ENCODE measurements at regions not wholly inside any gene's neighbourhood (a gene's known extent, or its start where the extent isn't known, plus 50 kb on each side); places are given as distances from the start of the nearest gene placed in this dataset.
"Not testable (repeated sequence)": the region's sequence is repeated elsewhere in the genome, so short reads cannot be mapped to it uniquely, and the experiment has no call there.

- no peak for DNase-seq (ENCODE audit: low read depth)
These were observed 485.2 kb upstream of the BCHE start for GRCh38 chr3:166322391-166322790.

GRCh38 chr3:166307756-166308350 lies 470.6 kb upstream of the BCHE start:
- DNase-seq (ENCODE audit: low read depth) = no peak

GRCh38 chr3:166304584-166304983 lies 467.4 kb upstream of the BCHE start:
- no peak for DNase-seq (ENCODE audit: low read depth)

- DNase-seq (ENCODE audit: low read depth) = no peak
These were observed 466.5 kb upstream of the BCHE start for GRCh38 chr3:166303681-166304080.

- DNase-seq (ENCODE audit: low read depth) = no peak
These were observed 465.1 kb upstream of the BCHE start for GRCh38 chr3:166302331-166302730.

- no peak for DNase-seq (ENCODE audit: low read depth)
These were observed 459.1 kb upstream of the BCHE start for GRCh38 chr3:166296179-166296783.

- no peak for DNase-seq (ENCODE audit: low read depth)
These were observed 454.1 kb upstream of the BCHE start for GRCh38 chr3:166291186-166291955.

- peak; percentile 48 for DNase-seq (ENCODE audit: low read depth)
These were observed 447.8 kb upstream of the BCHE start for GRCh38 chr3:166285001-166285400.

GRCh38 chr3:166283840-166284239 lies 446.6 kb upstream of the BCHE start:
- DNase-seq (ENCODE audit: low read depth) = peak; percentile 82

GRCh38 chr3:166282931-166283330 lies 445.7 kb upstream of the BCHE start:
- no peak for DNase-seq (ENCODE audit: low read depth)

- DNase-seq (ENCODE audit: low read depth) = no peak
These were observed 442.4 kb upstream of the BCHE start for GRCh38 chr3:166279636-166280035.

- no peak for DNase-seq (ENCODE audit: low read depth)
These were observed 437.8 kb upstream of the BCHE start for GRCh38 chr3:166275024-166275390.

GRCh38 chr3:166274351-166275023 lies 437.3 kb upstream of the BCHE start:
- no peak for DNase-seq (ENCODE audit: low read depth)

GRCh38 chr3:166270429-166270828 lies 433.2 kb upstream of the BCHE start:
- DNase-seq (ENCODE audit: low read depth) = no peak

- DNase-seq (ENCODE audit: low read depth) = no peak
These were observed 427.9 kb upstream of the BCHE start for GRCh38 chr3:166265153-166265552.

- no peak for DNase-seq (ENCODE audit: low read depth)
These were observed 426.2 kb upstream of the BCHE start for GRCh38 chr3:166263460-166263859.

- DNase-seq (ENCODE audit: low read depth) = not testable (repeated sequence)
These were observed 421.1 kb upstream of the BCHE start for GRCh38 chr3:166258293-166258850.

- DNase-seq (ENCODE audit: low read depth) = no peak
These were observed 420.5 kb upstream of the BCHE start for GRCh38 chr3:166257715-166258114.

GRCh38 chr3:166248784-166249183 lies 411.6 kb upstream of the BCHE start:
- DNase-seq (ENCODE audit: low read depth) = no peak

GRCh38 chr3:166243511-166243910 lies 406.3 kb upstream of the BCHE start:
- DNase-seq (ENCODE audit: low read depth) = no peak

GRCh38 chr3:166223120-166223519 lies 385.9 kb upstream of the BCHE start:
- no peak for DNase-seq (ENCODE audit: low read depth)

GRCh38 chr3:166211451-166211850 lies 374.2 kb upstream of the BCHE start:
- no peak for DNase-seq (ENCODE audit: low read depth)

- no peak for DNase-seq (ENCODE audit: low read depth)
These were observed 372.5 kb upstream of the BCHE start for GRCh38 chr3:166209701-166210100.

Data from non-pigmented ciliary epithelial cell (primary cell).